Mucosa of rectum (tissue), 2 donors: ENCODE measurements at regions not wholly inside any gene's neighbourhood (a gene's known extent, or its start where the extent isn't known, plus 50 kb on each side); places are given as distances from the start of the nearest gene placed in this dataset.

Experiments used
- H3K27ac ChIP-seq, 2 donors: one replicate each; pipeline ENCODE4 v1.7.0; 2013; ENCODE audit warnings: inconsistent platforms in 2 of 2, low read depth in 2 of 2, low read length in 2 of 2
- H3K27me3 ChIP-seq, 2 donors: one replicate each; pipeline ENCODE4 v1.7.0; 2013; ENCODE audit warnings: low read length in 2 of 2; ENCODE audit not compliant: control insufficient read depth in 2 of 2, insufficient read depth in 2 of 2
- H3K36me3 ChIP-seq, 2 donors: one replicate each; pipeline ENCODE4 v1.7.0; 2013; ENCODE audit warnings: low read length in 2 of 2; ENCODE audit not compliant: control insufficient read depth in 2 of 2, insufficient read depth in 2 of 2
- H3K4me1 ChIP-seq, 2 donors: one replicate each; pipeline ENCODE4 v1.7.0; 2013; ENCODE audit warnings: low read length in 2 of 2, mild to moderate bottlenecking in 1 of 2; ENCODE audit not compliant: control insufficient read depth in 2 of 2, insufficient read depth in 2 of 2
- H3K4me3 ChIP-seq, 2 donors: one replicate each; pipeline ENCODE4 v1.7.0; 2013; ENCODE audit warnings: low read length in 2 of 2
- H3K9ac ChIP-seq, 2 donors: one replicate each; pipeline ENCODE4 v1.7.0; 2013; ENCODE audit warnings: low read length in 2 of 2, low read depth in 1 of 2, mild to moderate bottlenecking in 1 of 2
- H3K9me3 ChIP-seq, 2 donors: one replicate each; pipeline ENCODE4 v1.7.0; 2013; ENCODE audit warnings: low read length in 2 of 2; ENCODE audit not compliant: control insufficient read depth in 2 of 2
- donor health status: healthy.
- donor health status: Normal muscosa, but diverticular disease.

- H3K9ac ChIP-seq = no peak overlapping the region
- H3K4me3 ChIP-seq = no peak overlapping the region
- no peaks in the 10 kb centered on the region for H3K27me3 ChIP-seq
- H3K27ac ChIP-seq = no peak overlapping the region
- H3K36me3 ChIP-seq = no peaks in the 10 kb centered on the region
- no peaks in the 10 kb centered on the region for H3K9me3 ChIP-seq
- no peaks in the 10 kb centered on the region for H3K4me1 ChIP-seq
These were observed 255.8 kb upstream of the TENM3 start for GRCh38 chr4:181987392-181987791.

- Histone ChIP-seq H3K9me3 (no peaks in the 10 kb centered on the region), H3K4me3 (no peak overlapping the region), H3K27ac (no peak overlapping the region), H3K27me3 (no peaks in the 10 kb centered on the region), H3K9ac (no peak overlapping the region), H3K36me3 (no peaks in the 10 kb centered on the region), H3K4me1 (no peaks in the 10 kb centered on the region)
These were observed 254.1 kb upstream of the TENM3 start for GRCh38 chr4:181989071-181989470.

- Histone ChIP-seq H3K27me3 (no peaks in the 10 kb centered on the region), H3K4me3 (no peak overlapping the region), H3K36me3 (no peaks in the 10 kb centered on the region), H3K4me1 (no peaks in the 10 kb centered on the region), H3K9me3 (no peaks in the 10 kb centered on the region), H3K27ac (no peak overlapping the region), H3K9ac (no peak overlapping the region)
These were observed 251.7 kb upstream of the TENM3 start for GRCh38 chr4:181991369-181992108.

GRCh38 chr4:181998398-181999295 is 244.6 kb upstream of the TENM3 start:
- Histone ChIP-seq H3K27me3 (no peaks in the 10 kb centered on the region), H3K4me3 (no peak overlapping the region), H3K27ac (no peak overlapping the region), H3K36me3 (no peaks in the 10 kb centered on the region), H3K9me3 (no peaks in the 10 kb centered on the region), H3K4me1 (no peaks in the 10 kb centered on the region), H3K9ac (no peak overlapping the region)

- H3K27ac ChIP-seq = no peak overlapping the region
These were observed 243.1 kb upstream of the TENM3 start for GRCh38 chr4:182000077-182000476.

GRCh38 chr4:182010876-182011275 is 232.3 kb upstream of the TENM3 start:
- no peaks in the 10 kb centered on the region for H3K27me3 ChIP-seq
- no peak overlapping the region for H3K9ac ChIP-seq
- no peaks in the 10 kb centered on the region for H3K9me3 ChIP-seq
- H3K4me3 ChIP-seq = no peak overlapping the region
- no peaks in the 10 kb centered on the region for H3K36me3 ChIP-seq
- H3K27ac ChIP-seq = no peak overlapping the region
- H3K4me1 ChIP-seq = no peaks in the 10 kb centered on the region

More at GRCh38 chr4:182000077-182000476, 243.1 kb upstream of the TENM3 start:
- no peaks in the 10 kb centered on the region for H3K27me3 ChIP-seq
- H3K9me3 ChIP-seq = no peaks in the 10 kb centered on the region
- H3K36me3 ChIP-seq = no peaks in the 10 kb centered on the region
- no peaks in the 10 kb centered on the region for H3K4me1 ChIP-seq
- H3K4me3 ChIP-seq = no peak overlapping the region
- H3K9ac ChIP-seq = no peak overlapping the region

GRCh38 chr4:182014164-182014563 is 229.0 kb upstream of the TENM3 start:
- Histone ChIP-seq H3K9ac (no peak overlapping the region), H3K9me3 (no peaks in the 10 kb centered on the region), H3K4me1 (no peaks in the 10 kb centered on the region), H3K27ac (no peak overlapping the region), H3K27me3 (no peaks in the 10 kb centered on the region), H3K36me3 (no peaks in the 10 kb centered on the region), H3K4me3 (no peak overlapping the region)

GRCh38 chr4:182015014-182015413 is 228.2 kb upstream of the TENM3 start:
- no peaks in the 10 kb centered on the region for H3K36me3 ChIP-seq
- H3K4me1 ChIP-seq = no peaks in the 10 kb centered on the region
- no peaks in the 10 kb centered on the region for H3K9me3 ChIP-seq
- H3K9ac ChIP-seq = no peak overlapping the region
- H3K27ac ChIP-seq = no peak overlapping the region
- no peaks in the 10 kb centered on the region for H3K27me3 ChIP-seq
- H3K4me3 ChIP-seq = no peak overlapping the region

GRCh38 chr4:182015893-182016292 is 227.3 kb upstream of the TENM3 start:
- H3K4me1 ChIP-seq = no peaks in the 10 kb centered on the region
- no peak overlapping the region for H3K27ac ChIP-seq
- H3K9ac ChIP-seq = no peak overlapping the region

GRCh38 chr4:182017038-182017437 is 226.2 kb upstream of the TENM3 start:
- H3K36me3 ChIP-seq = no peaks in the 10 kb centered on the region
- H3K27ac ChIP-seq = no peak overlapping the region
- H3K27me3 ChIP-seq = no peaks in the 10 kb centered on the region
- H3K4me3 ChIP-seq = no peak overlapping the region
- no peak overlapping the region for H3K9ac ChIP-seq
- no peaks in the 10 kb centered on the region for H3K9me3 ChIP-seq
- H3K4me1 ChIP-seq = no peaks in the 10 kb centered on the region

More at GRCh38 chr4:182015893-182016292, 227.3 kb upstream of the TENM3 start:
- no peaks in the 10 kb centered on the region for H3K9me3 ChIP-seq
- no peaks in the 10 kb centered on the region for H3K36me3 ChIP-seq
- H3K4me3 ChIP-seq = no peak overlapping the region
- no peaks in the 10 kb centered on the region for H3K27me3 ChIP-seq
